OCI-LY7 (cell line): ENCODE measurements at regions not wholly inside any gene's neighbourhood (a gene's known extent, or its start where the extent isn't known, plus 50 kb on each side); places are given as distances from the start of the nearest gene placed in this dataset.

Source experiments
- CTCF ChIP-seq: fragments of 200-600 bp; sonication (generic); conservative IDR thresholded peaks from 2 replicates; pipeline ENCODE4 v1.5.1; 2014; ENCODE audit warnings: mild to moderate bottlenecking, antibody characterized with exemption, low read length, moderate library complexity, mixed read lengths
- EZH2phosphoT487 ChIP-seq: fragments of 200-600 bp; sonication (generic); IDR thresholded peaks from 2 replicates; pipeline ENCODE4 v1.6.1; 2018; ENCODE audit warnings: low read depth, borderline replicate concordance, mild to moderate bottlenecking, mixed run types, antibody characterized with exemption, low read length, moderate library complexity, mixed read lengths

GRCh38 chr2:108101481-108101880 is 115.2 kb downstream of the SLC5A7 start:
- TF ChIP-seq CTCF (no peak), EZH2phosphoT487 (no peak)
